Natural killer cell (primary cell): ENCODE measurements at regions not wholly inside any gene's neighbourhood (a gene's known extent, or its start where the extent isn't known, plus 50 kb on each side); places are given as distances from the start of the nearest gene placed in this dataset.

Experiments used
- ATAC-seq, 3 donors: fragments of 150-1000 bp in 2 of 3; fragments of 200-7000 bp in 1 of 3; cut with Tn5 transposase; 1 replicate in 1 of 3; 2 replicates in 2 of 3; pipeline ENCODE4 v1.10.0; 2021; ENCODE audit warnings: mild to moderate bottlenecking in 2 of 3, moderate library complexity in 2 of 3
- DNase-seq, 2 donors: peaks; one replicate each; pipeline versions ENCODE4 v3.0.0 to v3.0.0-alpha.2; 2013 to 2021; ENCODE audit warnings: mixed read lengths in 1 of 2
- H3K27ac ChIP-seq: one replicate; pipeline ENCODE4 v1.5.1; 2013; ENCODE audit warnings: mild to moderate bottlenecking, low read length
- H3K27me3 ChIP-seq: one replicate; pipeline ENCODE4 v1.6.1; 2013; ENCODE audit warnings: low read length; ENCODE audit not compliant: control insufficient read depth, insufficient read depth
- H3K36me3 ChIP-seq: one replicate; pipeline ENCODE4 v1.6.1; 2013; ENCODE audit warnings: low read length; ENCODE audit not compliant: control insufficient read depth, insufficient read depth
- H3K4me1 ChIP-seq: one replicate; pipeline ENCODE4 v1.6.1; 2013; ENCODE audit warnings: low read length; ENCODE audit not compliant: control insufficient read depth, insufficient read depth
- H3K4me3 ChIP-seq: one replicate; pipeline ENCODE4 v1.5.1; 2013; ENCODE audit warnings: low read length
- H3K9me3 ChIP-seq: one replicate; pipeline ENCODE4 v1.6.1; 2013; ENCODE audit warnings: low read length; ENCODE audit not compliant: control insufficient read depth, insufficient read depth
- H3K27ac Mint-ChIP-seq, 2 donors: one replicate each; pipeline ENCODE4 v1.8.0; 2022; ENCODE audit warnings: mild to moderate bottlenecking in 2 of 2, mixed read lengths in 2 of 2, moderate library complexity in 1 of 2
- H3K27me3 Mint-ChIP-seq, 2 donors: one replicate each; pipeline ENCODE4 v1.8.0; 2022; ENCODE audit warnings: low read depth in 2 of 2, mixed read lengths in 2 of 2
- H3K36me3 Mint-ChIP-seq: one replicate; pipeline ENCODE4 v1.8.0; 2022; ENCODE audit warnings: mixed read lengths
- H3K4me1 Mint-ChIP-seq, 2 donors: one replicate each; pipeline ENCODE4 v1.8.0; 2022; ENCODE audit warnings: mixed read lengths in 2 of 2
- H3K4me3 Mint-ChIP-seq: one replicate; pipeline ENCODE4 v1.8.0; 2022; ENCODE audit warnings: mild to moderate bottlenecking, moderate library complexity, mixed read lengths
- H3K9me3 Mint-ChIP-seq, 2 donors: one replicate each; pipeline ENCODE4 v1.8.0; 2022; ENCODE audit warnings: mixed read lengths in 2 of 2
- WGBS: methylation state at CpG from one replicate; pipeline ENCODE4 v1.1.7; 2013; ENCODE audit warnings: missing lambda C conversion rate; ENCODE audit not compliant: insufficient coverage; 5-methylcytosine and 5-hydroxymethylcytosine counted together
- intact Hi-C: fragments of 100-400 bp; cut with micrococcal nuclease; formaldehyde crosslinking; loops from one replicate; pipeline ENCODE4 v1.14.2; 2022
- TF ChIP-seq, protein P1 (sequence below): fragments of 200-600 bp; IDR thresholded peaks from one replicate; pipeline ENCODE4 v1.8.0; 2022; ENCODE audit warnings: antibody characterized with exemption

DNA sequence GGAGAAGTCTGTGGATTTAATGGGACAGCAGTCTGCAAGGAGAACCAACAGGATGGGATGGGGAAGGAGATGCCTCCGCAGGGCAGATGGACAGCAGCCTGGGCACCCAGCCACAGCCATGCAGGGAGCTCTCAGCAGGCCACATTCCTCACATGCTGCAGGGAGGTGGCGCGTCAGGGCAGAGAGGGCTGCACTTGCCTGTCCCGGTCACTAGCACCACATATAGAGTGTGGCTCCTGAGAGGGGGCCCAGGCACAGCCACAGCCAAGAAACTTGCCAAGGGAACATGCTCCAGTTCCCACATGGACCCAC, 86.8 kb upstream of the ZMIZ1 start:
- Histone ChIP-seq H3K4me1 (peaks cover 3% of the 10 kb centered on the region), H3K27me3 (no peaks in the 10 kb centered on the region), H3K27ac (no peak overlapping the region), H3K36me3 (no peaks in the 10 kb centered on the region), H3K9me3 (no peaks in the 10 kb centered on the region), H3K4me3 (no peak overlapping the region)
- Mint-ChIP-seq H3K27me3 (peaks cover 11 to 12% of the 10 kb centered on the region in 2 donors), H3K27ac (no peak overlapping the region), H3K4me3 (no peak overlapping the region), H3K4me1 (peaks cover 0 to 17% of the 10 kb centered on the region in 2 donors), H3K36me3 (no peaks in the 10 kb centered on the region), H3K9me3 (no peaks in the 10 kb centered on the region)
- intact Hi-C loops = no loop called here
- ATAC-seq (no peak), DNase-seq (no peak)
- TF ChIP-seq, protein P1, sequence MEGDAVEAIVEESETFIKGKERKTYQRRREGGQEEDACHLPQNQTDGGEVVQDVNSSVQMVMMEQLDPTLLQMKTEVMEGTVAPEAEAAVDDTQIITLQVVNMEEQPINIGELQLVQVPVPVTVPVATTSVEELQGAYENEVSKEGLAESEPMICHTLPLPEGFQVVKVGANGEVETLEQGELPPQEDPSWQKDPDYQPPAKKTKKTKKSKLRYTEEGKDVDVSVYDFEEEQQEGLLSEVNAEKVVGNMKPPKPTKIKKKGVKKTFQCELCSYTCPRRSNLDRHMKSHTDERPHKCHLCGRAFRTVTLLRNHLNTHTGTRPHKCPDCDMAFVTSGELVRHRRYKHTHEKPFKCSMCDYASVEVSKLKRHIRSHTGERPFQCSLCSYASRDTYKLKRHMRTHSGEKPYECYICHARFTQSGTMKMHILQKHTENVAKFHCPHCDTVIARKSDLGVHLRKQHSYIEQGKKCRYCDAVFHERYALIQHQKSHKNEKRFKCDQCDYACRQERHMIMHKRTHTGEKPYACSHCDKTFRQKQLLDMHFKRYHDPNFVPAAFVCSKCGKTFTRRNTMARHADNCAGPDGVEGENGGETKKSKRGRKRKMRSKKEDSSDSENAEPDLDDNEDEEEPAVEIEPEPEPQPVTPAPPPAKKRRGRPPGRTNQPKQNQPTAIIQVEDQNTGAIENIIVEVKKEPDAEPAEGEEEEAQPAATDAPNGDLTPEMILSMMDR = no peak
- WGBS = 100% methylated on average over 4 of the region's 4 CpGs

DNA sequence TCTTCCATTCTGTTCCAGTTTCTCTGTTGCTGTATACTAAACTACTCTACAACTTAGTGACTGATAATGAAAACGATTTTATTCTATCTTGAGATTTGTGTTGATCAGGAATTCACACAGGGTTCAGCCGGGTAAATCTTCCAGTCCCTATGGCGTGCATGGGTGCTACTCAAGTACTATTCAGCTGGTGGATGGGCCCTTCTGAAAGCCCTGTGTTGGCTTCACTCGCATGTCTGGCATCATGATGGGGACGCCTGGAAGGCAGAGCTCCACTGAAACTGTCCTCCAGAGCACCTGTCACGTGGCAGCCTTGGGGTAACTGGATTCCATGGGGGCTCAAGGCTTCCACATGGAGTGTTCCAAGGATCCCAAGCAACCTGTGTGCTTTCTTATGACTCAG, 86.0 kb upstream of the ZMIZ1 start:
- peaks cover 0 to 13% of the 10 kb centered on the region in 2 donors for H3K4me1 Mint-ChIP-seq
- H3K27ac Mint-ChIP-seq = no peak overlapping the region
- DNase-seq (no peak), ATAC-seq (no peak)
- Histone ChIP-seq H3K4me1 (peaks cover 3% of the 10 kb centered on the region), H3K4me3 (no peak overlapping the region), H3K27me3 (no peaks in the 10 kb centered on the region), H3K9me3 (no peaks in the 10 kb centered on the region), H3K36me3 (no peaks in the 10 kb centered on the region), H3K27ac (no peak overlapping the region)
- TF ChIP-seq, protein P1 = no peak
- 86% methylated on average over 6 of the region's 6 CpGs for WGBS
- intact Hi-C loops = no loop called here
- H3K36me3 Mint-ChIP-seq = no peaks in the 10 kb centered on the region
- no peaks in the 10 kb centered on the region for H3K9me3 Mint-ChIP-seq
- no peak overlapping the region for H3K4me3 Mint-ChIP-seq
- H3K27me3 Mint-ChIP-seq = peaks cover 7 to 8% of the 10 kb centered on the region in 2 donors

DNA sequence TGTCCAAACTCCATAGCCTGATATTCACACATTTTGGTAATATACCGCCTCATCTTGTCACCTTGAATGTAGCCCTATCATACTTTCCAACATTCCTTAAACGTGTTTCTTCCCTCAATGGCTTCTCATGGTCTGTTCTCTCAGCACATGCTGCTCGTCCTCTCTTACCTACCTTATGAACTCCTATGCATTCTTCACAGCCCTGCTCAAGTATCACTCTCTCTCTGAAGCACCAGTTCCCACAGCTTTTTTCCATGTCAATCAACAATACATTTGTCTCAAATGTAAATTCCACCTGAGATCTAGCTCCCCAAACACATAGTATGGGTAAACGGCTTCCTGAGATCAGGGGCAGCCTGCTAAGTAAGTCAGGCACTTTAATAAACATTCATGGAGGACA, 85.2 kb upstream of the ZMIZ1 start:
- Mint-ChIP-seq H3K27me3 (peaks cover 0 to 10% of the 10 kb centered on the region in 2 donors), H3K9me3 (no peaks in the 10 kb centered on the region), H3K36me3 (no peaks in the 10 kb centered on the region), H3K27ac (no peak overlapping the region), H3K4me3 (no peak overlapping the region), H3K4me1 (peaks cover 0 to 13% of the 10 kb centered on the region in 2 donors)
- no peak for DNase-seq
- intact Hi-C loops = no loop called here
- H3K4me3 ChIP-seq = no peak overlapping the region
- no peak overlapping the region for H3K27ac ChIP-seq
- H3K27me3 ChIP-seq = no peaks in the 10 kb centered on the region
- peaks cover 3% of the 10 kb centered on the region for H3K4me1 ChIP-seq
- no peaks in the 10 kb centered on the region for H3K9me3 ChIP-seq
- no peaks in the 10 kb centered on the region for H3K36me3 ChIP-seq
- 79% methylated on average over 4 of the region's 4 CpGs for WGBS
- TF ChIP-seq, protein P1 = no peak
- no peak for ATAC-seq

DNA sequence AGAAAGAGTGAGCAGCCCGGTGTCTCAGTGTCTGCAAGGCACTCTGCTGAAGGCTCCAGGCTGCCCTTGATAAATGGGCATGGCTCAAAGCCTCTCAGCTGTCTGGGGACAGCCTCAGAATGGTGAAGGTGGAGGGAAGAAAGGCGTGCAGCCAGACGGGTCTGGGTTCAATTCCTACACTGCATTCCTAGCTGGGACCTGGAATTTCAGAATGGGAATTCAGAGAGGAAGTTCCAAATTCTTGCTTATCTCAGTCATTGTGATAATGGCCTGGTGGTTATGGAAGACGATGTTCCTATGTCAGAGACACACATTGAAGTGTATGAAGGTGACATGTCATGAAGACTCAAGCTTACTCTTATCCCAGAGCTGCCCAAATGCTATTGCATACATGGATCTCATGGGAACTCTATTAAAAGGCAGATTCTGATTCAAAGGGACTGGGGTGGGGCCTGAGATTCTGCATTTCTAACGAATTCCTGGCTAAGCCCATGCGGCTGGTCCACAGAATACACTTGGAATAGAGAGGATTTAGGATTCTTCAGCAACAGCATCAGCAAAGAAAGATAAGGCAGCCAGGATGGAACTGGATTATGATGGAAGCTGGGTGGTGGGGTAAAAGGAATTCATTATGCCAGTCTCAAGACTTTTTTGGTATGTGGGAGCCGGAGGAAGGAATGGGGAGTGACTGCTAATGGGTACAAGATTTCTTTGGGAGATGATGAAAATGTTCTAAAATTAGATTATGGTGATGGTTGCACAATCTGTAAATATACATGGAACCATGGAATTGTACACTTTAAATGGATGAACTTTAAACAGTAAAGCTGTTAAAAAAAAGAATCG, 82.6 kb upstream of the ZMIZ1 start:
- Histone ChIP-seq H3K9me3 (no peaks in the 10 kb centered on the region), H3K4me3 (no peak overlapping the region), H3K27me3 (no peaks in the 10 kb centered on the region), H3K4me1 (peaks cover 3% of the 10 kb centered on the region), H3K27ac (no peak overlapping the region), H3K36me3 (no peaks in the 10 kb centered on the region)
- intact Hi-C loops = no loop called here
- peaks cover 3 to 6% of the 10 kb centered on the region in 2 donors for H3K27me3 Mint-ChIP-seq
- no peak for DNase-seq
- no peak overlapping the region for H3K27ac Mint-ChIP-seq
- H3K4me3 Mint-ChIP-seq = no peak overlapping the region
- peaks cover 0 to 5% of the 10 kb centered on the region in 2 donors for H3K4me1 Mint-ChIP-seq
- TF ChIP-seq, protein P1 = no peak
- ATAC-seq = no peak
- H3K36me3 Mint-ChIP-seq = no peaks in the 10 kb centered on the region
- WGBS = 87% methylated on average over 8 of the region's 8 CpGs
- no peaks in the 10 kb centered on the region for H3K9me3 Mint-ChIP-seq
